HCT116 (cell line): ENCODE measurements at regions not wholly inside any gene's neighbourhood (a gene's known extent, or its start where the extent isn't known, plus 50 kb on each side); places are given as distances from the start of the nearest gene placed in this dataset.

Source experiments
- ATAC-seq: fragments of 200-7000 bp; cut with Tn5 transposase; 2 replicates; pipeline ENCODE4 v1.9.1; 2020; ENCODE audit warnings: mild to moderate bottlenecking, moderate library complexity
- BruUV-seq: library from RNA; stranded (reverse); fragments of 400-500 nt; replicated peaks from 2 replicates; lab custom pipeline; 2021; lab: Mats Ljungman, UMichigan
- CTCF ChIA-PET: fragments of 300-600 bp; sonication (Branson Sonifier 250); formaldehyde crosslinking; loops from one replicate; lab custom pipeline; 2021; ENCODE audit warnings: antibody characterized with exemption; lab: Charles Lee
- POLR2A ChIA-PET: fragments of 300-600, 350-600 bp; sonication (Branson Sonifier 250); formaldehyde crosslinking; loops from one replicate; lab custom pipeline; 2021; ENCODE audit warnings: antibody characterized with exemption; lab: Charles Lee
- RAD21 ChIA-PET, 2 experiments: fragments of 300-600 bp; sonication (Branson Sonifier 250); formaldehyde crosslinking; loops; one replicate each; lab custom pipeline; 2023; ENCODE audit warnings: low total read pairs in 2 of 2; ENCODE audit not compliant: uncharacterized antibody in 2 of 2, unreplicated experiment in 2 of 2, low non-redundant PET in 1 of 2; lab: Charles Lee
- DNase-seq: peaks from one replicate; pipeline ENCODE4 v3.0.0-alpha.2; 2010; ENCODE audit warnings: low read depth, low spot score
- H2AFZ ChIP-seq: fragments of 200-600 bp; shearing (Covaris generic), sonication (generic); 2 replicates; pipeline ENCODE4 v1.6.1; 2017; ENCODE audit warnings: low read depth, mixed run types, mixed read lengths, antibody characterized with exemption, low read length; ENCODE audit not compliant: poor library complexity, severe bottlenecking
- H3K27ac ChIP-seq: 2 replicates; pipeline ENCODE4 v1.5.1; 2012; ENCODE audit warnings: low read depth, low read length
- H3K27me3 ChIP-seq: fragments of 200-600 bp; sonication (generic); 2 replicates; pipeline ENCODE4 v1.6.1; 2016; ENCODE audit warnings: mixed run types, low read length, mixed read lengths; ENCODE audit not compliant: insufficient read depth
- H3K36me3 ChIP-seq, 2 experiments: fragments of 200-500 bp in 1 of 2; fragments of 200-600 bp in 1 of 2; sonication (Bioruptor generic) in 1 of 2; sonication (generic) in 1 of 2; 2 replicates each; pipeline versions ENCODE4 v1.5.1 to v1.6.1; 2014 to 2016; ENCODE audit warnings: low read length in 2 of 2, inconsistent platforms in 1 of 2, mixed read lengths in 1 of 2, mixed run types in 1 of 2; ENCODE audit not compliant: insufficient read depth in 2 of 2, control insufficient read depth in 1 of 2
- H3K4me1 ChIP-seq, 2 experiments: fragments of 200-600 bp in 1 of 2; sonication (generic) in 1 of 2; 2 replicates each; pipeline versions ENCODE4 v1.5.1 to v1.6.1; 2012 to 2017; ENCODE audit warnings: low read length in 2 of 2, inconsistent platforms in 1 of 2, mild to moderate bottlenecking in 1 of 2, mixed read lengths in 1 of 2, mixed run types in 1 of 2, moderate library complexity in 1 of 2; ENCODE audit not compliant: insufficient read depth in 2 of 2, control insufficient read depth in 1 of 2
- H3K4me2 ChIP-seq: fragments of 200-600 bp; sonication (generic); 2 replicates; pipeline ENCODE4 v1.6.1; 2017; ENCODE audit warnings: mixed run types, low read length, mixed read lengths
- H3K4me3 ChIP-seq, 2 experiments: fragments of 200-600 bp in 1 of 2; sonication (generic) in 1 of 2; replicated peaks in 1 of 2; 2 replicates each; pipeline ENCODE4 v1.5.1; 2011 to 2016; ENCODE audit warnings: low read length in 2 of 2, control low read depth in 1 of 2, low read depth in 1 of 2, mild to moderate bottlenecking in 1 of 2, mixed read lengths in 1 of 2, mixed run types in 1 of 2
- H3K79me2 ChIP-seq: fragments of 200-600 bp; sonication (generic); 2 replicates; pipeline ENCODE4 v1.6.1; 2017; ENCODE audit warnings: mild to moderate bottlenecking, mixed run types, low read length, moderate library complexity, mixed read lengths; ENCODE audit not compliant: insufficient read depth
- H3K9ac ChIP-seq: fragments of 200-600 bp; sonication (generic); 2 replicates; pipeline ENCODE4 v1.6.1; 2016; ENCODE audit warnings: low read length, mixed read lengths
- H3K9me2 ChIP-seq: fragments of 200-600 bp; sonication (generic), shearing (Covaris generic); 2 replicates; pipeline ENCODE4 v1.6.1; 2017; ENCODE audit warnings: mixed run types, mild to moderate bottlenecking, moderate library complexity; ENCODE audit not compliant: insufficient read depth
- H3K9me3 ChIP-seq, 2 experiments: fragments of 200-500 bp in 1 of 2; fragments of 200-600 bp in 1 of 2; sonication (Bioruptor generic) in 1 of 2; sonication (generic) in 1 of 2; 2 replicates each; pipeline ENCODE4 v1.6.1; 2014 to 2017; ENCODE audit warnings: low read length in 2 of 2, mixed read lengths in 2 of 2, inconsistent platforms in 1 of 2, low read depth in 1 of 2, mild to moderate bottlenecking in 1 of 2, mixed run types in 1 of 2, moderate library complexity in 1 of 2; ENCODE audit not compliant: control insufficient read depth in 1 of 2, insufficient read depth in 1 of 2
- H4K20me1 ChIP-seq: fragments of 200-600 bp; sonication (generic), shearing (Covaris generic); 2 replicates; pipeline ENCODE4 v1.6.1; 2017; ENCODE audit warnings: mixed run types, mild to moderate bottlenecking, moderate library complexity; ENCODE audit not compliant: insufficient read depth
- ATF3 ChIP-seq: IDR thresholded peaks from 2 replicates; pipeline ENCODE4 v1.6.1; 2012
- CBX3 ChIP-seq: IDR thresholded peaks from 2 replicates; pipeline ENCODE4 v1.6.1; 2012; ENCODE audit warnings: low read depth
- CEBPB ChIP-seq: IDR thresholded peaks from 2 replicates; pipeline ENCODE4 v1.6.1; 2012; ENCODE audit warnings: low read depth
- CTCF ChIP-seq, 3 experiments: fragments of 200-600 bp in 1 of 3; sonication (generic) in 1 of 3; IDR thresholded peaks in 2 of 3; conservative IDR thresholded peaks in 1 of 3; 2 replicates each; pipeline ENCODE4 v1.5.1; 2012 to 2017; ENCODE audit warnings: low read depth in 2 of 3, low read length in 2 of 3, antibody characterized with exemption in 1 of 3, borderline replicate concordance in 1 of 3, control low read depth in 1 of 3, mild to moderate bottlenecking in 1 of 3, mixed read lengths in 1 of 3, mixed run types in 1 of 3, moderate library complexity in 1 of 3; ENCODE audit not compliant: insufficient read depth in 1 of 3
- EGR1 ChIP-seq: IDR thresholded peaks from 2 replicates; pipeline ENCODE4 v1.6.1; 2012; ENCODE audit warnings: low read depth
- EZH2 ChIP-seq: fragments of 200-600 bp; sonication (generic); IDR thresholded peaks from 2 replicates; pipeline ENCODE4 v1.6.1; 2017; ENCODE audit warnings: antibody characterized with exemption, mixed run types
- EZH2phosphoT487 ChIP-seq: fragments of 200-600 bp; IDR thresholded peaks from 2 replicates; pipeline ENCODE4 v1.6.1; 2018; ENCODE audit warnings: antibody characterized with exemption, borderline replicate concordance
- JUND ChIP-seq: IDR thresholded peaks from 2 replicates; pipeline ENCODE4 v1.6.1; 2012
- MAX ChIP-seq: IDR thresholded peaks from 2 replicates; pipeline ENCODE4 v1.6.1; 2012
- POLR2A ChIP-seq: IDR thresholded peaks from 2 replicates; pipeline ENCODE4 v1.7.0; 2011; ENCODE audit warnings: borderline replicate concordance; ENCODE audit not compliant: insufficient read depth, insufficient read length; ENCODE audit errors: extremely low read depth
- POLR2AphosphoS5 ChIP-seq: IDR thresholded peaks from 2 replicates; pipeline ENCODE4 v1.6.1; 2011; ENCODE audit warnings: mild to moderate bottlenecking, low read depth, low read length, moderate library complexity
- RAD21 ChIP-seq: IDR thresholded peaks from 2 replicates; pipeline ENCODE4 v1.6.1; 2012; ENCODE audit warnings: low read depth, mild to moderate bottlenecking
- REST ChIP-seq: IDR thresholded peaks from 2 replicates; pipeline ENCODE4 v1.6.1; 2012; ENCODE audit warnings: low read depth
- SIN3A ChIP-seq: IDR thresholded peaks from 2 replicates; pipeline ENCODE4 v1.6.1; 2012; ENCODE audit warnings: low read depth
- TCF7L2 ChIP-seq: IDR thresholded peaks from 2 replicates; pipeline ENCODE4 v1.7.0; 2011; ENCODE audit warnings: borderline replicate concordance, inconsistent platforms; ENCODE audit not compliant: insufficient read depth, insufficient read length; ENCODE audit errors: extremely low read depth
- YY1 ChIP-seq: IDR thresholded peaks from 2 replicates; pipeline ENCODE4 v1.6.1; 2011; ENCODE audit warnings: low read length, low read depth, moderate library complexity, mild to moderate bottlenecking; ENCODE audit not compliant: insufficient replicate concordance; ENCODE audit errors: extremely low read depth
- ZBTB33 ChIP-seq: IDR thresholded peaks from 2 replicates; pipeline ENCODE4 v1.6.1; 2011; ENCODE audit warnings: mild to moderate bottlenecking, low read length, moderate library complexity; ENCODE audit not compliant: insufficient replicate concordance; ENCODE audit errors: extremely low read depth
- ZFX ChIP-seq: fragments of 450-650 bp; IDR thresholded peaks from 2 replicates; pipeline ENCODE4 v1.6.1; 2017
- ZNF274 ChIP-seq: fragments of 200-500 bp; sonication (Bioruptor generic); IDR thresholded peaks from 2 replicates; pipeline ENCODE4 v1.6.1; 2014; ENCODE audit warnings: mild to moderate bottlenecking, low read depth, low read length, inconsistent platforms
- intact Hi-C: fragments of 100-400 bp; cut with micrococcal nuclease; formaldehyde crosslinking; loops from 2 replicates; pipeline ENCODE4 v1.10.0; 2022

- H3K4me1 ChIP-seq, result no peaks in the 10 kb centered on the region
- no peaks in the 10 kb centered on the region for H3K9me2 ChIP-seq
- no peak overlapping the region for H3K4me3 ChIP-seq
- H3K36me3 ChIP-seq, result no peaks in the 10 kb centered on the region
- no peak overlapping the region for H3K4me2 ChIP-seq
- intact Hi-C loops, result no loop called here
- no peak overlapping the region for H3K9ac ChIP-seq
- CTCF ChIA-PET, result no interaction called here
- no peak overlapping the region for H3K27ac ChIP-seq
- ATAC-seq, result no peak
- no peak for TF ChIP-seq EZH2
- TF ChIP-seq ZNF274, result no peak
- TF ChIP-seq TCF7L2, result no peak
- TF ChIP-seq REST, result no peak
- no peak for TF ChIP-seq CTCF (IDR thresholded peaks at IDR 0.05 in 2 of 3, conservative IDR thresholded peaks at IDR 0.05 in 1 of 3; ENCODE audit: borderline replicate concordance in 1 of 3, insufficient read depth in 1 of 3, low read depth in 2 of 3, low read length in 2 of 3)
- TF ChIP-seq POLR2A, result no peak
- TF ChIP-seq YY1, result no peak
- TF ChIP-seq ZBTB33, result no peak
- no peak for TF ChIP-seq ZFX
- TF ChIP-seq JUND, result no peak
- TF ChIP-seq POLR2AphosphoS5, result no peak
- no peak for TF ChIP-seq EZH2phosphoT487
- no peak for TF ChIP-seq ATF3
- no peak for TF ChIP-seq RAD21
- no peak for TF ChIP-seq CBX3
- no peak for TF ChIP-seq SIN3A
- TF ChIP-seq MAX, result no peak
- no peak for TF ChIP-seq EGR1
- no peak for TF ChIP-seq CEBPB
- TF ChIP-seq, all 23 proteins: peak for 0
- no peak overlapping the region for H2AFZ ChIP-seq
- ChIA-PET RAD21 (no interaction called here), POLR2A (no interaction called here)
- H3K79me2 ChIP-seq, result no peaks in the 10 kb centered on the region
- H3K27me3 ChIP-seq, result no peaks in the 10 kb centered on the region
- BruUV-seq, result no TSS peak
- DNase-seq, result no peak
- H4K20me1 ChIP-seq, result no peaks in the 10 kb centered on the region
- H3K9me3 ChIP-seq, result no peaks in the 10 kb centered on the region
Observed at GRCh38 chrX:5155301-5155700, 1073.4 kb downstream of the NLGN4X start.
